HEK293 (cell line): ENCODE measurements at regions not wholly inside any gene's neighbourhood (a gene's known extent, or its start where the extent isn't known, plus 50 kb on each side); places are given as distances from the start of the nearest gene placed in this dataset.

Experiments
- BCL11A ChIP-seq: fragments of 450-650 bp; formaldehyde crosslinking; IDR thresholded peaks from 2 replicates; pipeline ENCODE4 v1.5.1; 2016; ENCODE audit warnings: low read depth, missing biosample characterization, missing genetic modification characterization
- SCRT1 ChIP-seq: fragments of 450-650 bp; formaldehyde crosslinking; IDR thresholded peaks from 2 replicates; pipeline ENCODE4 v1.5.1; 2016; ENCODE audit warnings: missing biosample characterization, missing genetic modification characterization, borderline replicate concordance
- SP2 ChIP-seq: fragments of 450-650 bp; formaldehyde crosslinking; IDR thresholded peaks from 2 replicates; pipeline ENCODE4 v1.5.1; 2016; ENCODE audit warnings: missing biosample characterization, missing genetic modification characterization
- ZNF449 ChIP-seq: fragments of 450-650 bp; formaldehyde crosslinking; IDR thresholded peaks from 2 replicates; pipeline ENCODE4 v1.5.1; 2017; ENCODE audit warnings: missing biosample characterization, mild to moderate bottlenecking, missing genetic modification characterization, moderate library complexity
- ZNF548 ChIP-seq: fragments of 450-650 bp; formaldehyde crosslinking; IDR thresholded peaks from 2 replicates; pipeline ENCODE4 v1.5.1; 2016; ENCODE audit warnings: missing biosample characterization, missing genetic modification characterization
- TF ChIP-seq, protein P1 (sequence below): fragments of 450-650 bp; formaldehyde crosslinking; IDR thresholded peaks from 2 replicates; pipeline ENCODE4 v1.5.1; 2016; ENCODE audit warnings: missing biosample characterization, missing genetic modification characterization
- TF ChIP-seq, protein P2 (sequence below): fragments of 450-650 bp; formaldehyde crosslinking; IDR thresholded peaks from 2 replicates; pipeline ENCODE4 v1.5.1; 2017; ENCODE audit warnings: missing biosample characterization, missing genetic modification characterization

GRCh38 chr2:154577390-154577789 lies 121.1 kb upstream of the KCNJ3 start:
- TF ChIP-seq SCRT1 (tag by site-specific recombination) (no peak), BCL11A (tag by site-specific recombination) (no peak), ZNF449 (tag by site-specific recombination) (no peak), ZNF548 (tag by site-specific recombination) (no peak), SP2 (tag by site-specific recombination) (no peak)
- TF ChIP-seq, protein P1, sequence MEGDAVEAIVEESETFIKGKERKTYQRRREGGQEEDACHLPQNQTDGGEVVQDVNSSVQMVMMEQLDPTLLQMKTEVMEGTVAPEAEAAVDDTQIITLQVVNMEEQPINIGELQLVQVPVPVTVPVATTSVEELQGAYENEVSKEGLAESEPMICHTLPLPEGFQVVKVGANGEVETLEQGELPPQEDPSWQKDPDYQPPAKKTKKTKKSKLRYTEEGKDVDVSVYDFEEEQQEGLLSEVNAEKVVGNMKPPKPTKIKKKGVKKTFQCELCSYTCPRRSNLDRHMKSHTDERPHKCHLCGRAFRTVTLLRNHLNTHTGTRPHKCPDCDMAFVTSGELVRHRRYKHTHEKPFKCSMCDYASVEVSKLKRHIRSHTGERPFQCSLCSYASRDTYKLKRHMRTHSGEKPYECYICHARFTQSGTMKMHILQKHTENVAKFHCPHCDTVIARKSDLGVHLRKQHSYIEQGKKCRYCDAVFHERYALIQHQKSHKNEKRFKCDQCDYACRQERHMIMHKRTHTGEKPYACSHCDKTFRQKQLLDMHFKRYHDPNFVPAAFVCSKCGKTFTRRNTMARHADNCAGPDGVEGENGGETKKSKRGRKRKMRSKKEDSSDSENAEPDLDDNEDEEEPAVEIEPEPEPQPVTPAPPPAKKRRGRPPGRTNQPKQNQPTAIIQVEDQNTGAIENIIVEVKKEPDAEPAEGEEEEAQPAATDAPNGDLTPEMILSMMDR (tag by site-specific recombination) = no peak
- TF ChIP-seq, protein P2, sequence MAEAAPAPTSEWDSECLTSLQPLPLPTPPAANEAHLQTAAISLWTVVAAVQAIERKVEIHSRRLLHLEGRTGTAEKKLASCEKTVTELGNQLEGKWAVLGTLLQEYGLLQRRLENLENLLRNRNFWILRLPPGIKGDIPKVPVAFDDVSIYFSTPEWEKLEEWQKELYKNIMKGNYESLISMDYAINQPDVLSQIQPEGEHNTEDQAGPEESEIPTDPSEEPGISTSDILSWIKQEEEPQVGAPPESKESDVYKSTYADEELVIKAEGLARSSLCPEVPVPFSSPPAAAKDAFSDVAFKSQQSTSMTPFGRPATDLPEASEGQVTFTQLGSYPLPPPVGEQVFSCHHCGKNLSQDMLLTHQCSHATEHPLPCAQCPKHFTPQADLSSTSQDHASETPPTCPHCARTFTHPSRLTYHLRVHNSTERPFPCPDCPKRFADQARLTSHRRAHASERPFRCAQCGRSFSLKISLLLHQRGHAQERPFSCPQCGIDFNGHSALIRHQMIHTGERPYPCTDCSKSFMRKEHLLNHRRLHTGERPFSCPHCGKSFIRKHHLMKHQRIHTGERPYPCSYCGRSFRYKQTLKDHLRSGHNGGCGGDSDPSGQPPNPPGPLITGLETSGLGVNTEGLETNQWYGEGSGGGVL (tag by site-specific recombination) = no peak
